ENCODE measurements at regions not wholly inside any gene's neighbourhood (a gene's known extent, or its start where the extent isn't known, plus 50 kb on each side); places are given as distances from the start of the nearest gene placed in this dataset.

GRCh38 chr2:47264686-47265085 lies 88.4 kb upstream of the CALM2 start:
- DNase-seq = no peak

DNA sequence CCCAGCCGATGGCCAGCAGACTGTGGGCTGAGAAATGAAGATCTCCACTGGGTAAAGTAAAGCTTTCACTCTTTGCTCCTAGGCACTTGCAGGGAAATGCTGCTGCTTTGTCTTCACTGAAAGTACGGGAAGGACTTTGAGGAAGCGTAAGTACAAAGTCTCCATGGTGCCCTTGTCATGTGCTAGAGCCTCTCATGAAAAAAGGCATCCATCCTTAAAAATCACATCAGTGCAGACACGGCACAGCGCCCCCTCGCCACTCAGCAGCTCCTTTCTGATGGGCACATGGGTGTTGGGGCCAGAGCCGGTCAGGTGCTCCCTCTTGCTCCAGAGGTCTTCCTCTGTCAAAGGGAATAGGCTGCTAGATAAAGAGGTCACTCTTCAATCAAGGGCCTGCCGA lies 87.8 kb upstream of the CALM2 start:
- DNase-seq = no peak

DNA sequence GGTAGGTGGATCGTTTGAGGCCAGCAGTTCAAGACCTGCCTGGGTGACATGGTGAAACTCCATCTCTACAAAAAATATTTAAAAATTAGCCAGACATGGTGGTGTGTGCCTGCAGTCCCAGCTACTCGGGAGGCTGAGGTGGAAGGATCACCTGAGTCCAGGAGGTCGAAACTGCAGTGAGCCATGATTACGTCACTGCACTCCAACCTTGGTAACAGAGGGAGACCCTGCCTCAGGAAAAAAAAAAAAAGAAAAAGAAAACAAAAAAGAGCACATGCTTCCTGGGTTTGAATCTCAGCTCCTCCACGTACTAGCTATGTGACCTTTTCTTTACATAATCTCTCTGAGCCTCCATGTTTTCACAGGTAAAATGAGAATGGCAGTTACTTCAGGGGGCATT lies 86.3 kb upstream of the CALM2 start:
- no peak for DNase-seq

- DNase-seq = no peak
These were observed 84.7 kb upstream of the CALM2 start for GRCh38 chr2:47260971-47261370.

DNA sequence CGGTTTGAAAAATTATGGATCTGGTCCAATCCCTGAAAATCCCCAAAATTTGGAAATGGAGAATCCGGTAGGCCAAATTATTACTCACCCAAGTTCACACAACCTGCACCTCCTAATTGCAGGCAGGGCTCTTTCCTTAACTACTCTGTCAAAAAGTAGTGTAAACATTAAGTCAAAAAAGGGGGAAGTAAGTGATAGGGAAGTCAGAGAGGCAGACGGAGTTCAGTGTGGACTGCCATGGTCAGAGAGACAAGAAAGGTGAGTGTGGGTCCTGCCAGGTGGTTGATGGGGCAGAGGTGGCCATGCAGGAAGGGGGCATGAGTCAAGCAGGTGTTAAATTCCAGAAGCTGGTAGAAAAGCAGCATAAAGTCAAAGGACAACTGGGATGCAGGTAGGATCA lies 83.5 kb upstream of the CALM2 start:
- no peak for DNase-seq

DNA sequence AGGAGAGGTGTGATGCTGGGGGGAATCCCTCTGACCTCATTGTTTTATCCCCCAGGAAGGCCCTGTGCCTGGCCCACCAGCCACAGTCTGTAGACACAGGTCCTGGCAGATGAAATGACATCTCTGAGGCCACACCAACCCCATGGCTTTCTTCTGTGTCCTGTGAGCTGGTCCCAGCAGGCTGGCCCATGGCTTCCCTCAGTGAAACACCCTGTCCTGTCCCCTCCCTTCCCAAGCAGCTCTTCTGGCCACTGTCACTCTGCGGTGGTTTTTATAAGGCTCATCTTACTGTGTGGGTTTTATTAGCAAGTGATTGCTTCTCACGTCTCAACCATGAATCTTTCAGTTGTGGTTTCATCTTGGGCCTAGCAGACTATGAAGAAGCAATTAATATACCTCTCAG lies 81.6 kb upstream of the CALM2 start:
- DNase-seq = no peak

GRCh38 chr2:47256416-47257087 lies 80.2 kb upstream of the CALM2 start:
- DNase-seq = no peak

- DNase-seq = no peak
These were observed 79.5 kb upstream of the CALM2 start for GRCh38 chr2:47255794-47256193.

DNA sequence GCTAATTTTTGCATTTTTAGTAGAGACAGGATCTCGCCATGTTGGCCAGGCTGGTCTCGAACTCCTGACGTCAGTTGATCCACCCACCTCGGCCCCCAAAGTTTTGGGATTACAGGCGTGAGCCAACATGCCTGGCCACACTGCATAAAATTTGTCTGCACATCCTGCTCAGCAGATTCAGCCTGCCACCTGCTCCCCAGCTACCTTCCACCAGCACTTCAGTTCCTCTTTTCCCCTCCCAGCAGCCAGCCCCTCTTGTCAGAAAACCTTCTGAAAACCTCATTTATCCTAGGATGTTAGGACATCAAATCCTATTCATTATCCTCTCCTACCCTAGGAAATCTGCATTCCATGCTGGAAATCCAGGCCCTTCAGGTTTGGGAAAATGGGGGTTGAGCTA lies 78.2 kb upstream of the CALM2 start:
- DNase-seq = no peak

DNA sequence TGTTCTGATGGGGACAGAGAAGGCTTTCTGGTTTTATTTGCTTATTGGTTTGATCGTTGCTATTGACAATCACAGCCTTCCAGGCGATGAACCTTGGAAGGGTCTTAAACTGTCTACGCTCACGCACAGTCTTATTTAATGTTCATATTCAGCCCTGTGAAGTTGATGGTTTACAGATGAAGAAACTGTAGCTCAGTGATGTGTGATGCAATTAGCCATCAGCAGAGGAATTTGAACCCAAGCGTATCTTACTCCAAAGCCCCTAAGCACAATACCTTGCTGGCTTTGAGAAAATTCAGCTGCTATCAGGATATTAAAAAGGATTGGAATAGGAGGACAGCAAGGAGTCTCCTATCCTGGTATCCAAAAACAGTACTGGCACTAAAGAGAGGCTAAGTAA lies 77.1 kb upstream of the CALM2 start:
- no peak for DNase-seq

- DNase-seq = no peak
These were observed 75.0 kb upstream of the CALM2 start for GRCh38 chr2:47251404-47251675.

DNA sequence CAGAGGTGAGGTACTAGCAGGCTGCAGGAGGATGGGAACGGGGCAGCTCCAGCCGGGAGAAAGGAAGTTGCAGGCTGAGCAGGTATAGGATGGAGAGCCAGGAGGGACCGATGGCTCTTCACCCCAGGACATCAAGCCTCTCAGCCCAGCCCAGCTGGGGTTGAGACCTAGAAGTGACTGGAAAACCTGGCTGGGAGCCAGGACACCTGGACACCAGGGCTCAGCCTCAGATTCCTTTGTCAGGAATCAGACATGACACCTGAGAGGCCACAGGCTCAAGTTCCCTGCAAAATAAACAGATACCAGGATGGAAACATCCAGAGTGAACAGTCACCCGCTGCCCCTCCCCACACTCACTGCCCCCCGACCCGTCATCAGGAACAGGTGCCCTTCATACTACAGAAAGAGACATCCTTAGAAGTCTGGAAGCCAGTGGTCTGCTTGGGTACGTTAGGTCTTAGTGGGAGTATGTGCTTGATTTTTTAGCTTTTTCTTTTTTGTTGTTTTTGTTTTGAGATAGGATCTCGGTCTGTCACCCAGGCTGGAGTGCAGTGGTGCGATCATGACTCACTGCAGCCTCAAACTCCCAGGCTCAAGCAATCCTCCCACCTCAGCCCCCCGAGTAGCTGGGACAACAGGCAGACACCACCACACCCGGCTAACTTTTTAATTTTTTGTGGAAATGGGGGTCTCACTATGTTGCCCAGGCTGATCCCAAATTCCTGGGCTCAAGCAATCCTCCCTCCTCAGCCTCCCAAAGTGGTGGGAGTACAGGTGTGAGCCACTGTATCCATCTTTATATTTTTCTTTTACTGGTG lies 74.5 kb upstream of the CALM2 start:
- no peak for DNase-seq

GRCh38 chr2:47249931-47250330 lies 73.6 kb upstream of the CALM2 start:
- no peak for DNase-seq

DNA sequence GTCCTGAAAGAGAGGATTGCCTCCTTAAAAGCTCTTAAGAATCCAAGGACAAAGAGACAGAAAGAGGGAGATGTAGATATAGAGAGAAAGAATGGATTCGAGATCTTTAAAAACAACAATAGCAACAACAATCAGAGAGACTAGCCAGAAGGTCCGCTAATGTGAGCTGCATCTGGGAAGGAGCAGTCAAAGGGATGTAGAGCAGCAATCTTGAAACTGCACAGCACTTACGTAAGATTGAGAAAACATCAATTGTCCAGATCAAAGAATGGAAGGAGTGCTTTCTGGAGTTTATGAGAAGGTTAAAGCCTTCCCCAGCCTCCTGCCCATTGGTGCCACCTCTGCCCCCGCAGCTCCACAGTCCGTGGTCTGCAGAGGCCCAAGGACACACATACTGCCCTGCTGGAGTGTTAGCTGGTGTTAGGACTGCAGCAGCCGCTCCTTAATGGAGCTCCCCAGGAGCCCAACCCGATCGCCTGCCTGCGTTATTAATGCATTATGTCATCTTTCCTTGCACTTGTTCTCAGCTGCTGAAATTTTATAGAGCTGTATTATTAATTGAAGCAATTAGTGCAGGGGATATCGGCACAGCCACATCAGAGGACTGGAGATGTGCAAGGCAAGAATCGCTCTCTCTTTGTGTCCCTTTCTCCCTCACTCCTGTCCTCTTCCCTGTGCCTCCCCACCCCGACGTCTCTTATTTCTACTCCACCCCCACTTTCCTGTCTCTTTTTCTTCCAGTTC lies 73.0 kb upstream of the CALM2 start:
- DNase-seq = no peak

DNA sequence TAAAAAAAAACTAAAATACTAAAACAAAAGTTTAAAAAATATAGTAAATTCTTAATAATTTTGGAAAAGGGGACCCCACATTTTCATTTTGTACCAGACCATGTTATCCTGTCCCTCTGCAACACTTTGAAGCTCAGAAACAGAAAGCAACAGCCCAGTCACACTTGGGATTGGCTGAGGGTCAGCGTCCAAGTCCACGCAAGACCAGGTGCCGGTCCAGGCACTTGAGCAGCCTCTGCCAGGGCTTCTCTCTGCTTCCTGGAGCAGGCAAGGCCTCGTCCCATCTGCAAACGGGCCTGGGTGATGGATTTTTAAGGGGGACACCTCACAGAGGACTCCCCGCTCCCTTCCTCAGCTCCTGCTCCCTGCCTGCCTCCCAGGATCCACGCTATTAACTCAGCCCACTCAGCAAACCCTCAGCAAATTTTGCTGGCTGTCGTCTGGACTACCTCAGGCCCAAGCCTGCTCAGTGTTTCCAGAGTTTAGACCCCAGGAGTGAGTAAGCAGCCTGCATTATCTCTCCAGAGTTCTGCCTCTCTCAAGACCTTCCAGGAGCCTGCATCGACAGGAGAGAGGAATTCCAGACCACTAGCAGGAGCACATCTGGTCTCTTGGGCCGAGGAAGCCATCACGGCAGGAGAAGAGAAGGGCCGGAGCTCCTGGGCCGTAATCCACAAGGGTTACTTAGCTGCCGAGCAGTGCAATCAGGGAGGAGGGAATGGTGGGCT lies 67.4 kb upstream of the CALM2 start:
- DNase-seq = no peak

DNA sequence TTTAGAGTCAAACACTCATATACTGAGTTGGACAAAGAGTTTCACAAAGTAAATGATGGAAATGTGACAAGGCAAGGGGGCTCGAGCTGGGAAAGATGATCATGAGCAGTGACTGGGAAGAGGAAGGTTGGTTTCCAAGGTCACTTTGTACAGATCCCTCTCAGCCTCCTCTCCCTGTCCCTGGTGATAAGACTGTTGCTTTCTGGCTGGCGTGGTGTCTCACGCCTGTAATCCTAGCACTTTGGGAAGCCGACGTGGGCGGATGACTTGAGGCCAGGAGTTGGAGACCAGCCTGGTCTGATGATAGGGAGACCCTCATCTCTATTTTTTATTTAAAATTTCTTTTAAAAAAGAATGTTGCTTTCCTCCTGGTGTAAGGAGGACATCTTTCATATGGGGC lies 65.4 kb upstream of the CALM2 start:
- DNase-seq = no peak

DNA sequence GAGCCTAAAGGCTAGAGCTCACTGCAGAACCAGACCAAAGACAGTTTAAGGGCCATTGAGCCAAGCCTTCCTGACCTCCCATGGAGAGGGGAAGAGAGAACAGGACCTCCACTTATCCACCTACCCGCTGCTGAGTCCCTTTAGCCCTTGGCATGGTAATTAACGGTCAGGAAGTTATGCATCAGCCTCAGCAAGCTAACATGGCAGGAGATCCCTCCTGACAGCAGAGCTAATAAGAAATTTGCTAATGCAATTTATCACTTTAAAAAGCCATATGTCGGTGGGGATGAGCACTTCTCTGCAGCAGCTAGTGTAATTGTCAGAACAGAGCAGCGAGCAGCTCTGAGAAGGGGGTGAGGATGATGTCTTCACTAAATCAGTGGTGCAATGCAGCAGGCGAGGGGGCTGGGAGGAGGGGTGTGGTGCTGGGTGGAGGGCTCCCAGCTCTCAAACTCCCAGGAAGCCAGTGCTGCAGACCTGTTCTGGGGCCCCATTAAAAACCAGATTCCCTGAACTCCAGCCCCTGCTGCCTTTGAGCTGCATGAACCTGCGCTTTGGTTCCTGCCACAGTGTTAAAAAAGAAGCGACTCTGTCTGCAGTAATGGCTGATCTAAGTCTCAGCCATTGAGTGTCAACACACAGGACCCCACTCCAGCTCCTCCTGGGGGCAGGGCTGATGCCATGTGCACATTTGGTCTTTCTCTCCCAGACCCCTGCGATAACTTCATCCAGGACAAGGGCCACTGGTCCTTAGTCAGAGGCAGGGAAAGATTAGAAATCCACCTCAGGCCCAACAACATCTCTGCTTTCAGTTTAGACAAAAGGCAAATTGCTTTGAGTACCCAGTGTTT lies 63.0 kb upstream of the CALM2 start:
- no peak for DNase-seq

- DNase-seq = no peak
These were observed 62.3 kb upstream of the CALM2 start for GRCh38 chr2:47238638-47239037.

DNA sequence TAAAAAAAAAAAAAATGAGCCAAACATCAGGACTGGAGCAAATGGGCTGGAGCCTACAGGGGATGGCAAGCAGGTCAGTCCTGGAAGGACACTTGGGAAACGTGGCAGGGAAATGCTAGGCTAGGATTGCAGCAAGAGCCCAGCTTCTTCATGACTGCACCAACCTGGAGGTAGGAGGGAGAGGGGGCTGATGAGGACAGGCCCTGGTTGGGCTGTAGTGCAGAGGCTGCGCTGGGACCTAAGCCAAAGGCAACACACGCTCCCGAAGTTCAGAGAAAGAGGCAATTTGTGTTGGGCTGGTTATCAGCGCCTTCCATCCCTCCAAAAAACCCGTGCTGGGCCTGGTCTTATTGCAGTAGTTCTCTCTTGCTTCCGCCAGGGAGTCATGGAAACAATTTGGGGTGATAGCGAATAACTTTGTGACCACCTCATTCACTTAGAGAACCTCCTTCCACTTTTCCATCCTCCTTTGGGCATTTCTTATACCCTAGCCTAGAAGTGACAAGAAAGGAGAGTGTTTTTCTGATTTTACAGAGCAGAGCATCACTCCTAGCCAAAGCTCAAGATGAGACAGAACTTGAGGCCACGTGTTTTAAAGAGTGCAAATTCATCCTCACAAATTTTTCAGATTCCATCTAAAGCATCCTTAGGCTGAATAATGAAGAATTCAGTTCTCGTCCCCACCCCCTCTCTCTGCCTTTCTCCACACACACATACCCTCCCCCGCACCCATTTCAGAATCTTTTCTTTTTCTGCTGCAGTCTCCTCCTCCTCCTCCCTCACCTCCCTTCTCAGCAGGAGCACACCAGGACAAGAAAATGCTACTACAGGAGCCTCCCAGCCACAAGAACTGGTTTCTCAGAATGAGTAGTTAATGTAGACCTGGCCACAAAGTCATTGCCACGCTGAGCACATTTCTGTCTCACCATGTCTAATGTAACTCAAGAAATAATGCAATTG lies 61.3 kb upstream of the CALM2 start:
- DNase-seq = no peak

GRCh38 chr2:47236503-47237215 lies 60.3 kb upstream of the CALM2 start:
- DNase-seq = no peak

- DNase-seq = no peak
These were observed 58.8 kb upstream of the CALM2 start for GRCh38 chr2:47235132-47235531.
